Right ventricle myocardium superior (tissue), 1 donor: ENCODE measurements at regions not wholly inside any gene's neighbourhood (a gene's known extent, or its start where the extent isn't known, plus 50 kb on each side); places are given as distances from the start of the nearest gene placed in this dataset.
"Not testable (repeated sequence)": the region's sequence is repeated elsewhere in the genome, so short reads cannot be mapped to it uniquely, and the experiment has no call there.

ENCODE experiments used
- ATAC-seq: fragments of 200-7000 bp; cut with Tn5 transposase; one replicate; pipeline ENCODE4 v1.9.1; 2020; ENCODE audit warnings: mild to moderate bottlenecking; ENCODE audit not compliant: poor library complexity
- DNase-seq: peaks from one replicate; pipeline ENCODE4 v3.0.0-alpha.2; 2020
- intact Hi-C: fragments of 100-400 bp; cut with DNase I; formaldehyde crosslinking; loops from one replicate; pipeline ENCODE4 v1.11.2; 2022
- donor health status: DM: no; HTN: yes; CAD: no; lungs with severe emphysema.

DNA sequence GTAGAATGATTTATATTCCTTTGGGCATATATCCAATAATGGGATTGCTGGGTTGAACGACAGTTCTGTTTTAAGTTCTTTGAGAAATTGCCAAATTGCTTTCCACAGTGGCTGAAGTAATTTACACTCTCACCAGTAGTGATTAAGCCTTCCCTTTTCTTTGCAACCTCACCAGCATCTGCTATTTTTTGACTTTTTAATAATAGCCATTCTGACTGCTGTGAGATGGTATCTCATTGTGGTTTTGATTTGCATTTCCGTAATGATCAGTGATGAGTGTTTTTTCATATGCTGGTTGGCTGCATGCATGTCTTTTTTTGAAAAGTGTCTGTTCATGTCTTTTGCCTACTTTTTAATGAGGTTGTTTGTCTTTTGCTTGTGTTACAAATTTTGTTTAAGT is 233.8 kb downstream of the SNX19 start:
- DNase-seq, ATAC-seq, intact Hi-C loops: not testable (repeated sequence)

DNA sequence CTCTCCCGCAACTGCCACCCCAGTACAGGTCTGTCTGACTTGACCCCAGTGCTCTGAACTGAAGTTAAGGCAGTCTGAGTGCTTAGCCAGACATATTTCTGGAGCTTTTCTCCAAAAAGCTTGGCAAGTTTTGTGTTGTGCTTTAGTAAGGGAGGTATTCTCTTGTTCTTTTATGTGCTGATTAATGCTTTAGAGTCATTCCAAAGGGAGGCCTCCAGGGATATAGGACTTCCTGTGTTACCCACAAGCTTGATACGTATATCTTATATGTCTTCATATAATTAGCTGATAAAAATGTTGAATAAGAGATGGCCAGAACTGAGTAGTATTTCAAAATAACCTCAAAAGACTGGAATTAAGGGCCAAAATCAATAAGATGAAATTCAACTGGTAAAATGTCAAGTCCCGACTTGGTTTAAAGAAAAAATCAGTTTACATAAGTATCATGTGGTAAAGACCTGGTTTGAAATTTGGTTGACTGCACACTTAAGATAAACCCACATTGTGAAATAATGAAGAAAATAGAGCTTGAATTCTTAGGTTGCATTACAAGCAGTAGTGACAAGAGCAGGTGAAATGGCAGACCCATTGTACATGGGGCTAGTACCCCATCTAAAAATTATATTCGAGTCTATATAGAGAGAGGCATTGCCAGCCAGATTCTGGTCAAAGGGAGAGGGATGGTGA is 226.9 kb downstream of the SNX19 start:
- intact Hi-C loops, result no loop called here
- no peak for DNase-seq
- ATAC-seq, result peak; percentile 25

GRCh38 chr11:130691581-130691980 is 224.7 kb downstream of the SNX19 start:
- intact Hi-C loops, result no loop called here
- ATAC-seq (no peak), DNase-seq (no peak)

DNA sequence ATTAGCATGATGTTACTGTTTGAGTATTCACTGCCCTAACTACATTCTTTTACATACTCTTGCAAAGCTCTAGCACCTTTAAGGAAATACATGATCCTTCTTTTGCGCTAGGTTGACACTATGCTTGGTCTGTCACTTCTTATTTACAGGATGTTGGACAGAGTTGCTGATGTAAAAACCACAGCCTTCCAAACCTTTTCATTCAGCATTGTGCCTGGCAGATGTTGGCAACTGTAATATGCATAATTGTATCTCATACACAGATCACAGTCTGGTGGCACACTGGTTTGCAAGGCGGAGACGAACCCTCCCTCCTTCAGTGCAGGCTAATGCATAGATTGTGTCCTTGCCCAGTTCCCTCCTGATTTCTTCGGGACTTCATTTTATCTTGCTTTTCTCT is 224.1 kb downstream of the SNX19 start:
- no peak for DNase-seq
- intact Hi-C loops, result no loop called here
- ATAC-seq, result no peak

- DNase-seq (no peak), ATAC-seq (no peak)
- intact Hi-C loops, result no loop called here
These were observed 222.7 kb downstream of the SNX19 start for GRCh38 chr11:130693543-130693942.

DNA sequence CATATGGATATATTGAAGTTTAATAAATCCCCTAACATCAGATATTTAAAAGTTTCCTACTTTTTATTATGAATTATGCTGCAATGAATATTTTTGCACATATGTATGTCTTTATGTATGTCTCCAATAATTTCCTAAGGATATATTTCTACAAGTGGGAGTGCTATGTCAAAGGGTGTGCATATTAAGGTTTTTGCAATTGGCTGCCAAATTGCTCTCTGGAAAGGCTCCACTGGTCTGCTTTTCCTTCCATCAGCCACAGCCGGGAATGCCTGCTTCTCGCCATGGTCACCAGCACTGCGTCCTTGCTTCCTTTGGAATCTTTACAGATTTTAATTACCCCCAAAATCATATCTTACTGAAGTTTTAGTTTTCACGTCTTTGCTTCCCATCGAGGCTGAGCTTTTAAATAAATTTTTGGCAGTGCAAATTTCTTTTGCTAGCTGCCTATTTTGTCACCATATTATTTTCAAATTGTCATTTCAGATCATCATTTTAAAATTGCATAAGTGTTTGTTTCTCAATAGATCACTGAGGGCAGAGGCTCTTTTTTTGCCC is 221.7 kb downstream of the SNX19 start:
- no peak for ATAC-seq
- intact Hi-C loops, result no loop called here
- no peak for DNase-seq

DNA sequence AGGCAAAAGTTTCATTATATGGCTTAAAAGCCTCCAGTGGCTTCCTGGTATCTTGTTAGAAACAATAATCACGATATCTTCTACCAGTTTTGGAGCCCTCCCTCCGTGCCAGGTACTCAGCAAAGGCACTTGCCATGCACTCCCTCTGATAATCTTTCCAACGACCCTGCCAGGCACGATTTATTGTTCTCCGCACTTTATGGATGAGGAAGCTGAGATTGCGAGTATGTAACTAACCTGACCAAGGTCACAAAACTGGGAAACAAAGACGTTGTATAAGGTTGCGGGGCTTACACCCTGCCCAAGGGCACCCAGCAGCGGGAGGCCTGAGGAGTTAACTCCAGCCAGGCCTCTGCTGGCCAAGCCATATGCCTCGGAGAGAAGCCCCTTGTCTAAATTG is 218.1 kb downstream of the SNX19 start:
- intact Hi-C loops, result no loop called here
- ATAC-seq (no peak), DNase-seq (no peak)

DNA sequence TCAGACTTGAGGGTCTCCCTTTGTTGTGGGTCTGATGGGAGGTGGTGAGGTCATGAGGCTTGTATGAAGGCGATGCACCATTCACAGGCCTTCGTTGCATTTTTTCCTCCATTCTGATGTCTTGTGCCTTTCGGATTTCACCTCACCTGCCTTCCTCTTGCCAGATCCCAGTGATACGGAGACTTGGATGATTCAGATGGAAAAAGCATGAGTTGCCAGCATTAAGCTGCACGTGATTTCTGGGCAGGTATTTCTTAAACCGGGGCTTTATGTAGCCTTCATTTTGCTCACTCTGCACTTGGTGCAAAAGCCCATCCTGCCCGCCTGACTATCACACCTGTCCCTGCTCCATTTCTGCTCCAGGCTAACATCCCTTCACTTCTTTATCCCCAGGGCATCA is 216.7 kb downstream of the SNX19 start:
- intact Hi-C loops, result no loop called here
- DNase-seq (no peak), ATAC-seq (no peak)

GRCh38 chr11:130700092-130700491 is 216.2 kb downstream of the SNX19 start:
- intact Hi-C loops, result no loop called here
- ATAC-seq (no peak), DNase-seq (no peak)

GRCh38 chr11:130703489-130704190 is 212.6 kb downstream of the SNX19 start:
- ATAC-seq (no peak), DNase-seq (no peak)
- intact Hi-C loops, result no loop called here

DNA sequence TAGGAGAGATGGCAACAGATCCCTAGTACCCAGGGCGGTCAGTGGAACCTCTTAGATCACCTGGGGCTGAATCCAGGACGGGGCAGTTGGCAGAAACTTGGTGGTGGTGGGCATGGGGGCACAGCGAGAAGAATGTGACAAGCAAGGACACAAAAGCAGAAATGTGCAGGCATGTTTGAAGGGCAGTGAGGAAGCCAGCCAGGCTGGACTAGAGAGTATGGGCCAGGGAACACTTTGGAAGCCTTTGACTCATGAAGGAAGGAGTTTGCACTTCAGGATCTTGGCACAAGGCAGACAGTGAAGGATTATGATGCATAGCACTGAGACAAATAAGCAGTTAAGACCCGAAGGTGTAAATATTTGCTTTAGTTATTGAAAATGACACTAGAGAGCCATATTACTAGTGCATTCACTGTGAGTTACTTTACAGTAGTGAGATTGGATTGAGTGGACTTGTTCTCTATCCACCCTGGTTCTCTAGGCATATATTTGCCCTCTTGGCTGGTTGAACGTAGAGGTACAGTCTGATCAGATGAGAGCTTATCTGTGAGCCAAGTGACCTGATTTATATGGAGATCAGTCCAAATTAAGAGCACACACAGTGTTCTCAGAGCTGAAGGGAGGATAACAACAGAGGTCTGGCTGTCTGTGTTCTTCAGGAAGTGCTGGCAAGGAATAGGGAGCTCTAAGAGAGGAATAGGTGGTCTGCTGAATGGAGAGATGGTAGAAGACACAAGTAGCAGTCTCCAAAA is 210.4 kb downstream of the SNX19 start:
- no peak for DNase-seq
- no peak for ATAC-seq
- intact Hi-C loops, result no loop called here

DNA sequence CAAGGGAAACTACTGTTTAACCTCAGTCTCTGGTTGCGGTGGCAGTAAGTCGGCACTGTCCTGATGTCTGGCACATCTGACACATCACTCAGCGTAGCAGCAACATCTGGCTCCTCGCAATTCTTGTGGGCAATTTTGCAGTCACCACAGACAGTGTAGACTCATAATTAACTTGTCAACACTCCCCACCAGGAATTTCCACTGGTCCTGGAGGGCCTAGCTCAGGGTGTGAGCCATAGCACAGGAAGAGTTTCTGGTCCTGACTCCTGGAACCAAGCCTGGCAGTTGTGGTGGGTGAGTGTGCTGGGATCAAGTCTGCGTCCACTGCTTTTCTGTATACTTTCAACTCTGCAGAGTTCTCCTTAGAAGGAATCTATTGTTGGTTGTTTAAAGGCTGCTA is 209.7 kb downstream of the SNX19 start:
- intact Hi-C loops, result no loop called here
- no peak for DNase-seq
- no peak for ATAC-seq

- DNase-seq (no peak), ATAC-seq (no peak)
- intact Hi-C loops, result no loop called here
These were observed 209.1 kb downstream of the SNX19 start for GRCh38 chr11:130707217-130707616.

GRCh38 chr11:130709531-130709930 is 206.7 kb downstream of the SNX19 start:
- intact Hi-C loops, result no loop called here
- DNase-seq, result no peak
- ATAC-seq, result no peak

DNA sequence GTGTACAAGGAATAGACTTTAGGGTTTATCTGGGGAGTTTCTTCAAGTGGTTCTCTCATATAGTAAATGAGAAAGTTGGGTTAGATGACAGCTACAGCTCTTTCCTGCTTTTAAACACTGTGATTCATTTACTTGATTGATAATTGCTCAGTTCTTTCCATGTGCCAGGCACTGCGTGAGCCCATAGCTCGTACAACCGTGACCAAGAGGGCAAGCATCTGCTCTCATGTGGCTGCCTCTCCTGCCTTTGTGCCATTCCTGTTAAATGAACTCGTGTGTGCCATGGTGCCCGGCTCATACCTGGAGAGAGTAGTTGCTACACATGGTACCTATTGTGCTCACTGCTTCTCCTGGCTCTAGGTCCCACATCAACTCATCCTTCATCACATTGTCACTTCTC is 206.3 kb downstream of the SNX19 start:
- ATAC-seq (no peak), DNase-seq (no peak)
- intact Hi-C loops, result no loop called here

- intact Hi-C loops, result no loop called here
- no peak for DNase-seq
- peak; percentile 36 for ATAC-seq
These were observed 205.7 kb downstream of the SNX19 start for GRCh38 chr11:130710497-130711012.

- intact Hi-C loops, result no loop called here
- ATAC-seq, result no peak
These were observed 205.1 kb downstream of the SNX19 start for GRCh38 chr11:130711193-130711592.

GRCh38 chr11:130712480-130712879 is 203.8 kb downstream of the SNX19 start:
- intact Hi-C loops, result no loop called here
- no peak for ATAC-seq
- no peak for DNase-seq

More at GRCh38 chr11:130711193-130711592, 205.1 kb downstream of the SNX19 start:
- no peak for DNase-seq

DNA sequence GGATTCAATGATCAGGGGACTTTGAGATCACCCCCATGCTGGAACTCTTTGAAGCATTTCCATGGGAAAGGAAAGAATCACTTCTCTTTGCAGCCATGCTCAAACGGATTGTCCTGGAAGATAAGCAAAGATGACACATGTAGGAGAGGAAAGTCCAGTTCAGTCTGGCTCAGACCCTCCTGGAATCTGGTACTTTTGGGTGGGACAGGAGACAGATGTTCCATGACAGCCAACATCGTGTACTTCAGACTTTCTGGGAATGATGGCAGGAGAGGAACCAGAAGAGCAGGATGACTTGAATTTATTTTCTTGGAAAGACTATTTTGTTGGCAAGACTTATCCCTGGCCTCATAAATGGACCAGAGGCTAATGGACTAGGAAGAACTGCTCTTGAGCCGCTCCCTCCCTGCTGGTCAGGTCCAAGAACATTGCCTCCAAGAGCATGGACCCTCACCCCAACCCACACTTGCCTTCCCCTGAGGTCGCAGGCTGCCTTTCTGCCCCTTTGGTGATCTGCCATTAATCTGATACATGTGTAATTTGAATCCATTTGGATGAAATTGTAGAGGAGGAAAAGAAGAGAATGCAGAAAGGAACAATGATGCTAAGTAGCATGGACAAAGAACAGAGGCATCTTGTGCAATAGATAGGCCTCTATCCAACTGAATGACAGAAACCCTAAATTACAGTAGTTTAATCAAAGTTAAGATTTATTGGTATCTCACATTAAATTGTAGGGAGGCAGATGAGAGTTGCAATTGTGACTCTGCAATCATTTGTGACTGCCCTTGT is 201.0 kb downstream of the SNX19 start:
- DNase-seq (no peak), ATAC-seq (peak; percentile 42)
- intact Hi-C loops, result no loop called here
